ENCODE measurements at regions not wholly inside any gene's neighbourhood (a gene's known extent, or its start where the extent isn't known, plus 50 kb on each side); places are given as distances from the start of the nearest gene placed in this dataset.

- Mint-ChIP-seq H3K27me3 (ENCODE audit: low read depth) (peaks cover 3% of the 10 kb centered on the region), H3K4me3 (no peak overlapping the region), H3K36me3 (ENCODE audit: insufficient read depth) (no peaks in the 10 kb centered on the region), H3K9me3 (no peaks in the 10 kb centered on the region), H3K4me1 (ENCODE audit: low read depth) (no peaks in the 10 kb centered on the region)
- no peak for ATAC-seq
- no peak for DNase-seq
Observed at GRCh38 chr2:104904889-104905288, 51.0 kb downstream of the POU3F3 start.

GRCh38 chr2:104909317-104909716, 55.4 kb downstream of the POU3F3 start:
- Mint-ChIP-seq H3K27me3 (ENCODE audit: low read depth) (peaks cover 3% of the 10 kb centered on the region), H3K9me3 (no peaks in the 10 kb centered on the region), H3K4me3 (no peak overlapping the region), H3K36me3 (ENCODE audit: insufficient read depth) (no peaks in the 10 kb centered on the region), H3K4me1 (ENCODE audit: low read depth) (no peaks in the 10 kb centered on the region)
- ATAC-seq: no peak
- DNase-seq: no peak

DNA sequence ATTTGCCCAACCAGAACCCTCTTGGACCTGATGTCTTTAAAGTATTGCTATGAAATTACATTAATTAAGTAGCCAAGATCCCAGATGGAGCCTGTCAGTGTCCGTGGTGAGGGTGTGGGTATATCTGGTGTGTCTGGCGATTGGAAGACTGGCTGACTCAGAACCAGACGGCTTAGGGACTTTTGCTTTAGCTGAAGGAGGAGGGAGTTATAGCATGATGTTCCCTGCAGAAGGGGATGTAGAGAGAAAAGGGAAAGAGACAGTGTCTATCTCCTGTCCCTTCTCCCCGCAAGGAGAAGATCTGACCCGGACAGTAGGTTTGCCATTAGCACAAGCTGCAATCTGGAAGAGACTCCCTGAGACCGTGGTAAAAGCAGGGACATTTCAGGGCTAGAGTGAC, 60.6 kb downstream of the POU3F3 start:
- Mint-ChIP-seq H3K9me3 (no peaks in the 10 kb centered on the region), H3K27me3 (ENCODE audit: low read depth) (peaks cover 5% of the 10 kb centered on the region), H3K36me3 (ENCODE audit: insufficient read depth) (no peaks in the 10 kb centered on the region)

DNA sequence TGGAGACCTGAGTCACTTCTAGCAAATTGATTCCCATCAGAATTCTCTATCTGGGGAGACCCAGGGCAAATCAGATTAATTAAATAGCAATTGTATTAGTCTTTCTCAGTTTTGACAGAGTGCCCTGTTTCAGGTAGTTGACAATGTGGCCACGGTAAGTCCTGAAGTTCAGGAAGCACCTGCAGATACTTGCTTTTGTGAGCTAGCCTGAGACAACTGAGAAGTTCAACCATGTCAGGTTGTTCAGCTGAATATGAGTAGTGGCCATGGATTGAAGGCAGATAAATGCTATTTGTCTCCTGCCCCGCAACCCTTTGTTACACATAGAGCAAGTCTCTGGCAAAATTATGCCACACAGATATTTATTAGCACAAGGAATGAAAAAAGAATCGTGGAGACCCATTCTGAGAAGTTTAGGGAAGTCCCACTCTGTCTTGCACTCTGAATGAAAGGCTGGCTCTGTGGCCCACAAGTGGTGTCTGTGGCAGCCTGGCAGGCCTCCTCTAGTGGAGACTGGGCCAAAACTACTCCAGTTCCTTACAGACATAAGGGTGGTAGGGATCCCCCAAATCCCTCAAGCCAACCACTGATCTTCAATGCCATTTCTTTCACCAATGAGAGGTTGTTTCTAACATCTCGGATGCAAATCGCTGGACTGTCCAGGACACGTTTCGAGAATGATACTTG, 61.3 kb downstream of the POU3F3 start:
- DNase-seq: no peak
- Mint-ChIP-seq H3K9me3 (no peaks in the 10 kb centered on the region), H3K27me3 (ENCODE audit: low read depth) (peaks cover 7% of the 10 kb centered on the region), H3K36me3 (ENCODE audit: insufficient read depth) (no peaks in the 10 kb centered on the region), H3K4me3 (no peak overlapping the region), H3K4me1 (ENCODE audit: low read depth) (no peaks in the 10 kb centered on the region)
- no peak for ATAC-seq

More for the DNA sequence above, 60.6 kb downstream of the POU3F3 start:
- Mint-ChIP-seq H3K4me3 (no peak overlapping the region), H3K4me1 (ENCODE audit: low read depth) (no peaks in the 10 kb centered on the region)
- DNase-seq: no peak
- ATAC-seq: no peak

DNA sequence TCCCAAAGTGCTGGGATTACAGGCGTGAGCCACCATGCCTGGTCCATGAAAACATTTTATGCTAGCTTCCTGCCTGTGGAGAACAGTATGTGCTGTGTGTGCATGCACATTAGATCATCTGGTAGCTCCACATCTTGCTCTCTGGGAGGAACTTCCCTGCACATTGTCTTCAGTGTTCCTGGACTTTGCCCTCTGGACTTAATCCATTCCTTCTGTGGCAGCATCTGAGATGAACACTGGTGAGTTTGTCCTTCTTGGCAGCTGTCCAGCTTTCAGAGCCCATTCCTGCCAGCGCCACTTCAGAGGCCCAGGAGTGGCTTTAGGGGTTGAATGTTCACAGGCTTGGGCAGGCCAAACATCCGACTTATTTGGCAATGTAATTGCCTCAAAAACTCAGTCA, 65.2 kb downstream of the POU3F3 start:
- no peak overlapping the region for H3K4me3 Mint-ChIP-seq
- peaks cover 13% of the 10 kb centered on the region for H3K9me3 Mint-ChIP-seq
- no peak for ATAC-seq
- no peaks in the 10 kb centered on the region for H3K36me3 Mint-ChIP-seq (ENCODE audit: insufficient read depth)
- no peaks in the 10 kb centered on the region for H3K4me1 Mint-ChIP-seq (ENCODE audit: low read depth)
- H3K27me3 Mint-ChIP-seq (ENCODE audit: low read depth): peaks cover 10% of the 10 kb centered on the region
- DNase-seq: no peak

DNA sequence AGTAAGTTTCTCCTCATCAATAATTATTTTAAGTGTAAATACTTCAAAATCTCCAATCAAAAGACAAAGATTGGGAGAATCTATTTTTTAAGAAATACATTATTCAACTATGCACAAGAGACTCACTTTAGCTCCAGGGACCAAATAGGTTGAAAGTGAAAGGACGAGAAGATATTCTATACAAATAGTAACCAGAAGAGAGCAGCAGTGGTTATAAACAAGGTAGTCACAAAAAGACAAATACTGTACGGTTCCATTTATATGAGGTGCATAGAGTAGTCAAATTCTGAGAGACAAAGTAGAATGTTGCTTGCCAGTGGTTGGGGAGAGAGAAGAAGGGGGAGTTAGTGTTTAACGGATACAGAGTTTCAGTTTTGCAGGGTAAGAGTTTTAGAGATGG, 69.8 kb downstream of the POU3F3 start:
- Mint-ChIP-seq H3K4me1 (ENCODE audit: low read depth) (no peaks in the 10 kb centered on the region), H3K27me3 (ENCODE audit: low read depth) (peaks cover 7% of the 10 kb centered on the region), H3K36me3 (ENCODE audit: insufficient read depth) (no peaks in the 10 kb centered on the region), H3K9me3 (peaks cover 13% of the 10 kb centered on the region), H3K4me3 (no peak overlapping the region)
- ATAC-seq (no peak), DNase-seq (no peak)

GRCh38 chr2:104929663-104930062, 75.7 kb downstream of the POU3F3 start:
- DNase-seq (no peak), ATAC-seq (no peak)
- H3K27me3 Mint-ChIP-seq (ENCODE audit: low read depth): peaks cover 11% of the 10 kb centered on the region
- no peaks in the 10 kb centered on the region for H3K36me3 Mint-ChIP-seq (ENCODE audit: insufficient read depth)
- no peaks in the 10 kb centered on the region for H3K4me1 Mint-ChIP-seq (ENCODE audit: low read depth)
- no peak overlapping the region for H3K4me3 Mint-ChIP-seq
- H3K9me3 Mint-ChIP-seq: no peaks in the 10 kb centered on the region

- DNase-seq (no peak), ATAC-seq (no peak)
- no peaks in the 10 kb centered on the region for H3K36me3 Mint-ChIP-seq (ENCODE audit: insufficient read depth)
- no peaks in the 10 kb centered on the region for H3K4me1 Mint-ChIP-seq (ENCODE audit: low read depth)
- no peak overlapping the region for H3K4me3 Mint-ChIP-seq
- peaks cover 11% of the 10 kb centered on the region for H3K27me3 Mint-ChIP-seq (ENCODE audit: low read depth)
- no peaks in the 10 kb centered on the region for H3K9me3 Mint-ChIP-seq
Observed at GRCh38 chr2:104930732-104931131, 76.8 kb downstream of the POU3F3 start.

- no peaks in the 10 kb centered on the region for H3K9me3 Mint-ChIP-seq
- no peak for DNase-seq
- H3K36me3 Mint-ChIP-seq (ENCODE audit: insufficient read depth): no peaks in the 10 kb centered on the region
- ATAC-seq: no peak
- no peak overlapping the region for H3K4me3 Mint-ChIP-seq
- H3K27me3 Mint-ChIP-seq (ENCODE audit: low read depth): peaks cover 11% of the 10 kb centered on the region
- H3K4me1 Mint-ChIP-seq (ENCODE audit: low read depth): no peaks in the 10 kb centered on the region
Observed at GRCh38 chr2:104932243-104932642, 78.3 kb downstream of the POU3F3 start.

- H3K4me1 Mint-ChIP-seq (ENCODE audit: low read depth): peaks cover 2% of the 10 kb centered on the region
- ATAC-seq (no peak), DNase-seq (no peak)
- no peak overlapping the region for H3K4me3 Mint-ChIP-seq
- H3K9me3 Mint-ChIP-seq: no peaks in the 10 kb centered on the region
- peaks cover 11% of the 10 kb centered on the region for H3K27me3 Mint-ChIP-seq (ENCODE audit: low read depth)
- no peaks in the 10 kb centered on the region for H3K36me3 Mint-ChIP-seq (ENCODE audit: insufficient read depth)
Observed at GRCh38 chr2:104933151-104933917, 79.4 kb downstream of the POU3F3 start.

GRCh38 chr2:104936527-104936926, 82.6 kb downstream of the POU3F3 start:
- no peak for ATAC-seq
- no peaks in the 10 kb centered on the region for H3K36me3 Mint-ChIP-seq (ENCODE audit: insufficient read depth)
- no peak overlapping the region for H3K4me3 Mint-ChIP-seq
- H3K27me3 Mint-ChIP-seq (ENCODE audit: low read depth): peaks cover 5% of the 10 kb centered on the region
- no peaks in the 10 kb centered on the region for H3K9me3 Mint-ChIP-seq
- no peak for DNase-seq
- peaks cover 4% of the 10 kb centered on the region for H3K4me1 Mint-ChIP-seq (ENCODE audit: low read depth)

- ATAC-seq: peak; percentile 91
- peaks cover 4% of the 10 kb centered on the region for H3K4me1 Mint-ChIP-seq (ENCODE audit: low read depth)
- H3K36me3 Mint-ChIP-seq (ENCODE audit: insufficient read depth): no peaks in the 10 kb centered on the region
- no peaks in the 10 kb centered on the region for H3K9me3 Mint-ChIP-seq
- DNase-seq: no peak
- H3K27me3 Mint-ChIP-seq (ENCODE audit: low read depth): peaks cover 3% of the 10 kb centered on the region
- peak overlapping the region; percentile 46 for H3K4me3 Mint-ChIP-seq
Observed at GRCh38 chr2:104938231-104938941, 84.5 kb downstream of the POU3F3 start.

DNA sequence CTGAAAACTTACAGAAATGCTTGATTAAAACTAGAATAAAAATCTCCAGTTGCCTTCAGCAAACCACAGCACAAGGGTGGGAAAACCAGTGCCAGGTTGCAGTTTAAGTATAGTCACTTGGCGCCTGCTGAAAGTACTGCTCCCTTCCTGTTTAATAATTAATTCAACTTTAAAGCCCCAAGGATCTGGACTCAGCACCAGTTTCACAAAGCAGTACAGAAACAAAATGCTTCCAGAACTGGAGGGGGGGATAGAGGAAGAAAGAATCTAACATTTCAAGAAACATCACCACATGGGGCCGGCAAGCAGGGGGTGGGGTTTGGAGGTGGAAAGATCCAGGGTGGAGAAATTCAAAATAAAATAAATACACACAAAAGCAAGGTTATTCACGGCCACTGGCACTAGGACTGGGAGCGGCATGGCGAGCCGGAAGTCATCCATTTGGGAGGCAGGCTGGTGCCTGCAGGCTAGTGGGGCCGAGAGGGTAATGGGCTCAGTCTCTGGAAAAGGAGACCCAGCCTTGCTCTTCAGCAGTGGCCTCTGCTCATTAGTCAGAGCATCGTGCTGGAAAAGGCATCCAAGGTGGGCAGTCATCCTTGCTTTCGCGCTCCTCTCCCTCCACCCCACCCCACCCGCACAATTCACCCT, 85.8 kb downstream of the POU3F3 start:
- Mint-ChIP-seq H3K4me1 (ENCODE audit: low read depth) (peaks cover 4% of the 10 kb centered on the region), H3K9me3 (no peaks in the 10 kb centered on the region), H3K36me3 (ENCODE audit: insufficient read depth) (no peaks in the 10 kb centered on the region), H3K27me3 (ENCODE audit: low read depth) (peaks cover 8% of the 10 kb centered on the region), H3K4me3 (no peak overlapping the region)
- DNase-seq (no peak), ATAC-seq (no peak)

GRCh38 chr2:104944495-104944894, 90.6 kb downstream of the POU3F3 start:
- no peak for ATAC-seq
- no peaks in the 10 kb centered on the region for H3K4me1 Mint-ChIP-seq (ENCODE audit: low read depth)
- H3K9me3 Mint-ChIP-seq: no peaks in the 10 kb centered on the region
- H3K4me3 Mint-ChIP-seq: no peak overlapping the region
- no peaks in the 10 kb centered on the region for H3K36me3 Mint-ChIP-seq (ENCODE audit: insufficient read depth)
- H3K27me3 Mint-ChIP-seq (ENCODE audit: low read depth): peaks cover 14% of the 10 kb centered on the region
- no peak for DNase-seq
